MCF 10A (cell line): ENCODE measurements at regions not wholly inside any gene's neighbourhood (a gene's known extent, or its start where the extent isn't known, plus 50 kb on each side); places are given as distances from the start of the nearest gene placed in this dataset.

Experiments used
- BruUV-seq: library from RNA; stranded (reverse); fragments of 400-500 nt; replicated peaks from 2 replicates; lab custom pipeline; 2021; lab: Mats Ljungman, UMichigan
- CTCF ChIA-PET: fragments of 300-600 bp; sonication (Branson Sonifier 250); formaldehyde crosslinking; extraction: SDS; loops from one replicate; lab custom pipeline; 2021; ENCODE audit warnings: antibody characterized with exemption, inconsistent platforms; lab: Yijun Ruan, JAX
- POLR2A ChIA-PET: fragments of 300-600, 350-650 bp; sonication (Branson Sonifier 250); formaldehyde crosslinking; extraction: SDS; loops from one replicate; lab custom pipeline; 2020; ENCODE audit warnings: antibody characterized with exemption, inconsistent platforms; lab: Yijun Ruan, JAX
- DNase-seq: peaks from one replicate; pipeline ENCODE4 v3.0.0-alpha.2; 2018; ENCODE audit not compliant: unreplicated experiment
- H3K27ac Mint-ChIP-seq: one replicate; pipeline ENCODE4 v1.8.0; 2022; ENCODE audit warnings: mild to moderate bottlenecking, low read depth, mixed read lengths; ENCODE audit not compliant: unreplicated experiment
- H3K27me3 Mint-ChIP-seq: one replicate; pipeline ENCODE4 v1.8.0; 2022; ENCODE audit warnings: mixed read lengths; ENCODE audit not compliant: insufficient read depth, unreplicated experiment
- H3K36me3 Mint-ChIP-seq: one replicate; pipeline ENCODE4 v1.8.0; 2022; ENCODE audit warnings: mild to moderate bottlenecking, moderate library complexity, mixed read lengths; ENCODE audit not compliant: insufficient read depth, unreplicated experiment
- H3K4me1 Mint-ChIP-seq: one replicate; pipeline ENCODE4 v1.8.0; 2022; ENCODE audit warnings: mixed read lengths; ENCODE audit not compliant: insufficient read depth, unreplicated experiment
- H3K4me3 Mint-ChIP-seq: one replicate; pipeline ENCODE4 v1.8.0; 2022; ENCODE audit warnings: mild to moderate bottlenecking, moderate library complexity, mixed read lengths; ENCODE audit not compliant: unreplicated experiment
- H3K9me3 Mint-ChIP-seq: one replicate; pipeline ENCODE4 v1.8.0; 2022; ENCODE audit warnings: mixed read lengths; ENCODE audit not compliant: unreplicated experiment
- intact Hi-C: fragments of 100-400 bp; cut with micrococcal nuclease; formaldehyde crosslinking; loops from 2 replicates; pipeline ENCODE4 v1.14.1; 2022
- TF ChIP-seq, protein P1 (sequence below): fragments of 200-600 bp; IDR thresholded peaks from one replicate; pipeline ENCODE4 v1.8.0; 2022; ENCODE audit warnings: antibody characterized with exemption, mild to moderate bottlenecking; ENCODE audit not compliant: unreplicated experiment

DNA sequence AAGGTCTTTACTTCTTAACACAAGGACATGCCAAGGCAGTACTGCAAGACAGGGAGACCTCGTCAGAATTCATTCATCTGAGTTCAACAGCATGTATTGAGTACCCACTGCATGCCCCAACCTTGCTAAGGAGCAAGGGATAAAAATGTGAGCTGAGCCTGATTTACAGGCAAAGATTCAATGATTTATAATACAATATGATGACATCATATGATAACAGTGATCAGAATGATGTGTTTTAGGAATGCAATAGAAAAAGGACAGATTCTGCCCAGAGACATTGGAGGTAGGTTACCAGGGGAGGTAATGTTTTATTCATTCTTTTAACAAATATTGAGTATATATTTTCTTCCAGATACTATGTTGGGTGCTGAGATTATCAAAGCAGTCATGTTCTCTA is 406.6 kb downstream of the ARHGEF28 start:
- Mint-ChIP-seq H3K9me3 (no peaks in the 10 kb centered on the region), H3K27me3 (no peaks in the 10 kb centered on the region), H3K4me1 (peaks cover 25% of the 10 kb centered on the region), H3K36me3 (no peaks in the 10 kb centered on the region), H3K27ac (no peak overlapping the region), H3K4me3 (no peak overlapping the region)
- intact Hi-C loops, result no loop called here
- ChIA-PET CTCF (interaction anchor here (1.3 to 1.6 kb wide), 2 partner anchors 609 to 610 kb away, joined by 5 to 8 read pairs; no protein-coding TSS in a partner anchor), POLR2A (interaction anchor here (0.6 to 6.1 kb wide), 3 partner anchors 94 to 609 kb away, joined by 3 to 55 read pairs (median 4); partner anchors contain the start of gene ENC1)
- BruUV-seq, result no TSS peak
- TF ChIP-seq, protein P1, sequence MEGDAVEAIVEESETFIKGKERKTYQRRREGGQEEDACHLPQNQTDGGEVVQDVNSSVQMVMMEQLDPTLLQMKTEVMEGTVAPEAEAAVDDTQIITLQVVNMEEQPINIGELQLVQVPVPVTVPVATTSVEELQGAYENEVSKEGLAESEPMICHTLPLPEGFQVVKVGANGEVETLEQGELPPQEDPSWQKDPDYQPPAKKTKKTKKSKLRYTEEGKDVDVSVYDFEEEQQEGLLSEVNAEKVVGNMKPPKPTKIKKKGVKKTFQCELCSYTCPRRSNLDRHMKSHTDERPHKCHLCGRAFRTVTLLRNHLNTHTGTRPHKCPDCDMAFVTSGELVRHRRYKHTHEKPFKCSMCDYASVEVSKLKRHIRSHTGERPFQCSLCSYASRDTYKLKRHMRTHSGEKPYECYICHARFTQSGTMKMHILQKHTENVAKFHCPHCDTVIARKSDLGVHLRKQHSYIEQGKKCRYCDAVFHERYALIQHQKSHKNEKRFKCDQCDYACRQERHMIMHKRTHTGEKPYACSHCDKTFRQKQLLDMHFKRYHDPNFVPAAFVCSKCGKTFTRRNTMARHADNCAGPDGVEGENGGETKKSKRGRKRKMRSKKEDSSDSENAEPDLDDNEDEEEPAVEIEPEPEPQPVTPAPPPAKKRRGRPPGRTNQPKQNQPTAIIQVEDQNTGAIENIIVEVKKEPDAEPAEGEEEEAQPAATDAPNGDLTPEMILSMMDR, result no peak
- no peak for DNase-seq

DNA sequence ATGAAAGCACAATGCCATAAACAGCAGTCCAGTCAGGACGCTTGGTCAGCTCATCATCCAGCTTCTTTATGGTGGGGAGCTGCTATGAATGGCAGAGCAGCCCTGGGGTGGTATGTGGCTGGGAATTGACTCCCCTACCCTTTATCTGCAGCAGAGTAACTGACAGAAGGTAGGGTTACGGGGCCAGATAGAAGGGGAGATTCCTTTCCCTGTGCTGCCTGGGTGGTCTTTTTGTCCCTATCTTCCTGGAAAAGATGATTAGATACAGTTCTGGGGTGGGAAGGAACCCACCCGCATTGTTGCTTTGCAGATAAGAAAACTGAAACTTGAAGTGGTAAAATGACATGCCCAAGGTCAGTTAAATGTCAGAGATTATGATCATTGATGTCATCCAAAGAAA is 405.5 kb downstream of the ARHGEF28 start:
- H3K27ac Mint-ChIP-seq, result no peak overlapping the region
- TF ChIP-seq, protein P1, result no peak
- CTCF ChIA-PET, result interaction anchor here (0.6 to 1.5 kb wide), 6 partner anchors 12 to 612 kb away, joined by 3 to 5 read pairs (median 3); no protein-coding TSS in a partner anchor

DNA sequence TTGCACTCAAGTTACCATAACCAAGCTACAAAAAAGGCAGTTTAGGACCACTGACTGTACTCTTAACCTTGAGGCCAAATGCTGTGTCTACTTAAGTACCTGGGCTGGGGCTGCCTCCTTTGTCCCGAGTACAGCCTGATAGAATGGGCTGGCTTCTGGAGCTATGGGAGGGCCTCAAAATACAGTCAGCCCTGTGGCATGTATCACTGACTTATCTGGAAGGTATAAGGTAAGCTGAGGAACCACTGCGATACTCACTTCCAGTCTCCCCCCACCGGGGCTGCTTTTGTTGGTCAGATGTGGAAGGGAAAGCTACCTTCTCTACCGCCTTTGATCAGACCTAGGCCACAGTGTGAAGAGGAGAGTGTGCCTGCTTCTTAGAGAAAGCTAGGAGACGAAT is 404.8 kb downstream of the ARHGEF28 start:
- H3K9me3 Mint-ChIP-seq, result no peaks in the 10 kb centered on the region
- H3K4me3 Mint-ChIP-seq, result no peak overlapping the region
- DNase-seq, result no peak
- ChIA-PET CTCF (interaction anchor here (0.6 to 1.5 kb wide), 4 partner anchors 21 to 618 kb away, joined by 3 read pairs; no protein-coding TSS in a partner anchor), POLR2A (interaction anchor here (1.2 kb wide), 1 partner anchor 610 kb away, joined by 4 read pairs; the partner anchor contains the start of gene ENC1)
- intact Hi-C loops, result no loop called here
- H3K36me3 Mint-ChIP-seq, result no peaks in the 10 kb centered on the region
- TF ChIP-seq, protein P1, result no peak
- no peak overlapping the region for H3K27ac Mint-ChIP-seq
- peaks cover 17% of the 10 kb centered on the region for H3K4me1 Mint-ChIP-seq
- BruUV-seq, result no TSS peak
- H3K27me3 Mint-ChIP-seq, result no peaks in the 10 kb centered on the region

More for the DNA sequence above, 405.5 kb downstream of the ARHGEF28 start:
- no peak overlapping the region for H3K4me3 Mint-ChIP-seq
- no peaks in the 10 kb centered on the region for H3K27me3 Mint-ChIP-seq
- no TSS peak for BruUV-seq
- intact Hi-C loops, result no loop called here
- DNase-seq, result no peak
- no peaks in the 10 kb centered on the region for H3K36me3 Mint-ChIP-seq
- H3K9me3 Mint-ChIP-seq, result no peaks in the 10 kb centered on the region
- POLR2A ChIA-PET, result interaction anchor here (1.2 kb wide), 1 partner anchor 609 kb away, joined by 4 read pairs; the partner anchor contains the start of gene ENC1
- H3K4me1 Mint-ChIP-seq, result peaks cover 24% of the 10 kb centered on the region

DNA sequence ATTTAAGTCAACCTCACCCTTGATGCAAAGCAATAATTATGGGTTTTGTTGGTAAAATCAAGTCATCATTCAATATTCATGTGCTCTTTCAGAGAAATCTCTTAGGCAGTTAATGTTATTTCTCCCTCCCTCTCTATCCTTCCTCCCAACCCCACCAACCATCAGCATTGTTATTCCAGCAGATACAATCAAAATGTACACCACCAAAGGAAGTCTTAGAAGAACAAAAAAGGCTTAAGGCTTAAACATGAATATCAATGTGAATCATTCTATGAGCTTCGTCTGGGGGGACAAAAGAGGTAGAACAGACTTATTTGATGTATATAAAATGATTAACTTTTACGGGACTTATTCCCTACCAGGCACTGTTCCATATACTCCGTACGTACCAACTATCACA is 404.4 kb downstream of the ARHGEF28 start:
- H3K4me3 Mint-ChIP-seq, result no peak overlapping the region
- ChIA-PET CTCF (interaction anchor here (0.7 to 1.5 kb wide), 2 partner anchors 22 to 619 kb away, joined by 3 read pairs; no protein-coding TSS in a partner anchor), POLR2A (no interaction called here)
- H3K9me3 Mint-ChIP-seq, result no peaks in the 10 kb centered on the region
- H3K27me3 Mint-ChIP-seq, result no peaks in the 10 kb centered on the region
- intact Hi-C loops, result no loop called here
- BruUV-seq, result no TSS peak
- no peak for DNase-seq
- peaks cover 12% of the 10 kb centered on the region for H3K4me1 Mint-ChIP-seq
- TF ChIP-seq, protein P1, result no peak
- H3K36me3 Mint-ChIP-seq, result no peaks in the 10 kb centered on the region
- H3K27ac Mint-ChIP-seq, result no peak overlapping the region
